HepG2 (cell line): ENCODE measurements at regions not wholly inside any gene's neighbourhood (a gene's known extent, or its start where the extent isn't known, plus 50 kb on each side); places are given as distances from the start of the nearest gene placed in this dataset.

Experiments
- ZBTB33 ChIP-seq: sonication (generic); formaldehyde crosslinking; IDR thresholded peaks from 2 replicates; pipeline ENCODE4 v1.4.0; 2020; ENCODE audit warnings: missing genetic modification reagents
- ZKSCAN8 ChIP-seq: IDR thresholded peaks from 2 replicates; pipeline ENCODE4 v1.6.1; 2016; ENCODE audit warnings: borderline replicate concordance, missing genetic modification reagents, missing compliant biosample characterization
- ZNF577 ChIP-seq: sonication (generic); formaldehyde crosslinking; IDR thresholded peaks from 2 replicates; pipeline ENCODE4 v1.4.0; 2020; ENCODE audit warnings: mild to moderate bottlenecking, low read depth, missing genetic modification reagents, borderline replicate concordance

DNA sequence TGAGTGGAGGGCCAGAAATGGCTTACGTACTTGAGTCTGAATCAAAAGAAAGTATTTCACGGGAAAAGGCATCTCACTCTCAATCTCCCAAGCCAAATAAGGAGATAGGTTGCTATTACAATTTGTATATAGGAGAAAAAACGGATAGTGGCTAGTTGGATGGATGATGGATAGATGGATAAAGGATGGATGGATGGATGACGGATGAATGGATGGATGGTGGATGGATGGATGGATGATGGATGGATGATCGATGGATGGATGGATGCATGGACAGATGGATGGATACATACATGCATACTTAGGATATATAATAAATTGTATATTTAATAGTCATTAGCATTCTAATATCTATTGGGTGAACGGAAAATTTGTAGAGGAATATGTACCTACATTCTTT lies 82.2 kb upstream of the NRP1 start:
- TF ChIP-seq ZNF577 (no peak), ZKSCAN8 (CRISPR knock-in tag) (no peak), ZBTB33 (CRISPR knock-in tag) (no peak)
